ENCODE measurements at regions not wholly inside any gene's neighbourhood (a gene's known extent, or its start where the extent isn't known, plus 50 kb on each side); places are given as distances from the start of the nearest gene placed in this dataset.
"Not testable (repeated sequence)": the region's sequence is repeated elsewhere in the genome, so short reads cannot be mapped to it uniquely, and the experiment has no call there.

GRCh38 chr2:20130821-20131645 lies 79.6 kb upstream of the LAPTM4A start:
- DNase-seq (ENCODE audit: low spot score), result no peak

GRCh38 chr2:20130160-20130560 lies 78.7 kb upstream of the LAPTM4A start:
- no peak for DNase-seq (ENCODE audit: low spot score)

DNA sequence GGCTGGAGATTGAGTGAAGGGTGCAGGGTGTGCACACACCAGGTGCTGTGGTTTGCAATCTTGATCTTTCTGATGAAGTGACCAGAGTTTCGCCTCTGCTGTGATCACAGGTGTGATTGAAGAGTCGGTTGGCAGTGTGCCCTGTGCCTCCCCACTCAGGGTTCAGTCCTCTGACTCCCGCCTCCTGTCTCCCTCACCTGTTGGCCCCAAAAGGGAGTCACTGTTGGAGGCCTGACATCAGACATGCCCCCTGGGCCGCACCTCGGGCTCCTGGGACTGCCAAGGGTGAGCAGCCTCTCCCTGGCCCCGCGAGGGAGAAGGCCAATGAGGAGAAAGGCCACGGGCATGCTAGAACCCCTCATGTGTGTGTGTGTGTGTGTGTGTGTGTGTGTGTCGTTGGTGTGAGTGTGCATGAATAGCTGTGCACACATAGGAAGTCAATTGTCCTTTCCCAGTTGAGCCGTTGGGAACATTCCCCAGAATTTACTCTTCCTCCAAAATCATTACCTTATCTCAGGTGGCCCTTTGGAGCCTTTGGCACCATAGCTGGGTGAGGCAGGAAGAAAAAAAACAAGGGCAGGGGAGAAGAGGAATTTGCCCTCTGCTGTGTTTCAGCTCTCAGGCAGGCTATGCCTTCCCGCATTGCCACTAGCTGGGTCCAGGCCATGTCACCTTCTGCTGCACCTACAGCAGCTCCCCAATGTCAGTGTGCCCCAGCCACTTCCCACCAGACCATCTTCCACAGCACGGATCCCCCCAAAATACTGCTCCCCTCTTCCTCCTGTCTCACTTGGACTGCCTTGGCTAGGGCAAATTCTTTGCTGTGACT lies 78.1 kb upstream of the LAPTM4A start:
- DNase-seq (ENCODE audit: low spot score), result no peak

DNA sequence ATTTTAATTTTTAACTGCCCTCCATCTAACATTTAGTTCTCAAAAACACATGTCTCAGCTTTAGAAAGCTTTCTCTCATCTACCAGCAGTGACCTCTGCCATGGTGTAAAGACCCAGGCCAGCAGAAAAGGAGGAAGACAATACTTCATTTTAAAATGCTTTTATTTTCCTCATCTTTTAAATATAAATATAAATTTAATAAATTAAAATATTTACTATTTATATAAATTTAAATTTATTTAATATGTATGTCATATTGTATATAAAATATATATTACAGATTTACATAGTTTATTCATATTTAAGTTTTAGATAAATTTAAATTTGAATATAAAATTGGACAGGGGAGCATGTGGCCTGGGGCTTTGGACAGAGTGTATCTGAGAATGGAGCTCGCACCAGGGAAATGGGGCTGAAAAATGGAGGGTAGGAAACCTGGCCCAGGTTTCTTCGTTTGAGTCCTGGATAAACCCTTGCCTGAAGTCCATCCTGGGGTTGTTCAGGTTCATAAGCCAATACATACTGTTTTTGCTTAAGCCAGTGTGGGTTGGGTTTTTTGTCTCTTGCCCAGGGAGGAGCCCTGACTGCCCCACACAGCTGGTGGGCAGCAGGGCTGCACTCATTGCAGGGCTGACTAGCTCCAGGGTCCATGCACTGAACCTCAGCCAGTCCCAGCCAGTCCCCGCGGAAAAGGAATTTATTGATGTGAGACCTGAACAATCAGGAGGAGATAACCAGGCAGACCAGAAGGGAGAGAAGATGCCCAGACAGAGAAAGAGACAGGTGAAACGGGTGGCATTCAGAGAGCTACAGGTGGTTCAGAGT lies 77.3 kb upstream of the LAPTM4A start:
- DNase-seq (ENCODE audit: low spot score), result no peak

GRCh38 chr2:20126469-20126868 lies 75.0 kb upstream of the LAPTM4A start:
- DNase-seq (ENCODE audit: low spot score), result no peak

- DNase-seq (ENCODE audit: low spot score), result no peak
Observed at GRCh38 chr2:20126040-20126439, 74.6 kb upstream of the LAPTM4A start.

DNA sequence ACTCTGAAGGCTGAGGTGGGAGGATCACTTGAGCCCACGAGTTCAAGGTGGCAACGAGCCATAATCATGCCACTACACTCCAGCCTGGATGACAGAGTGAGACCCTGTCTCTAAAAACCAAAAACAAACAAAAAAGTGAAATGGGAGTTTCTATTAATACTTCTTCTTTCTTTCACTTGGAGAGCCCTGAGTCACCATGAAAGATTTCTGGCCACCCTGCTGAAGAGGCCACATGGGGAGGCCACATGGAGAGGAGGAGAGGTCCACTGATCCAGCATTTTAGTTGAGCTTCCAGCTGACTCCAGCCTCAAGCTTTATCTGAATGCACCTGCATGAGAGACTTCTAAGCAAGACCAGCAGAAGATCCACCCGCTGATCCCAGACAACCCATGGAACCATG lies 74.2 kb upstream of the LAPTM4A start:
- DNase-seq (ENCODE audit: low spot score), result no peak

DNA sequence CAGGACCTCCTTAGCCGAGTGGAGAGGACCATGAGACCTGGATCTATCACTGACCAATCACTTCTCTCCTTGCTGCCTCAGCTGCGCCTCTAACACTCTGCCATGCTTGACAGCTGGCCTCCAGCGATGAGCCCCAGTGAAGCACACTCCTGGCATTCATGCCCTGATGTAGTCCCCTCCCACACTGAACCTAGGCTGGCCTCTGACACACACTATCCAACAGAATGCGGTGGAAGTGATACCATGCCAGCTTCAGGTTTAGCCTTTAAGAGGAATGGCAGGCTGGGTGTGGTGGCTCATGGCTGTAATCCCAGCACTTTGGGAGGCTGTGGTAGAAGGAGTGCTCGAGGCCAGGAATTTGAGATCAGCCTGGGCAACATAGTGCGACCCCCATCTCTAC lies 73.7 kb upstream of the LAPTM4A start:
- no peak for DNase-seq (ENCODE audit: low spot score)

DNA sequence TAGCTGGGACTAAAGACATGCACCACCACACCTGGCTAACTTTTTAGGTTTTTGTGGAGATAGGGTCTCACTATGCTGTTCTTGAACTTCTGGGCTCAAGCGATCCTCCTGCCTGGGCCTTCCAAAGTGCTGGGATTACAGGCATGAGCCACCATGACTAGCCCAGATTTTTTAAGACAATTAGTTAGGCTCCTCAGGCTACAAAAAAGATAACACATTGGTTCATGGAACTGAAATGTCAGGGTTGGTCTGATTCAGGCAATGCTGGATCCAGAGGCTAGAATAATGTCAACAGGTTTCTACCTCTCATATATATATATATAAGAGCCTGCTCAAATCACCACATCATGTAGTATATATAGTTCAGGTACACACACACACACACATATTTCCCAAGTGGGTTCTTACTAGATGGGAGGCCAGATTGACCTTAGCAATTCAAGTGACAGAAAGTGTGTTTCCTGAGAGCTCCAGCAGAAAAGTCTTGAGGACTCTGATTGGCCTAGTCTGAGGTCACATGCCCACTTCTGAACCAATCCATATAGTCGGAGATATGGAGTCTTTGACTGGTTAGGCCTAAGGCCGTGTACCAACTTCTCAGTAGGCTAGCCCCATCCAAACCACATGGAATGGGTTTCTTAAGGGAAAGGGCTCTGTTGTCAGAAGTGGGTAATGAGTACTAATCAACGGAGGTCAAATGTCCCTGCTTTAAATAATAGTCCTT lies 72.6 kb upstream of the LAPTM4A start:
- no peak for DNase-seq (ENCODE audit: low spot score)

DNA sequence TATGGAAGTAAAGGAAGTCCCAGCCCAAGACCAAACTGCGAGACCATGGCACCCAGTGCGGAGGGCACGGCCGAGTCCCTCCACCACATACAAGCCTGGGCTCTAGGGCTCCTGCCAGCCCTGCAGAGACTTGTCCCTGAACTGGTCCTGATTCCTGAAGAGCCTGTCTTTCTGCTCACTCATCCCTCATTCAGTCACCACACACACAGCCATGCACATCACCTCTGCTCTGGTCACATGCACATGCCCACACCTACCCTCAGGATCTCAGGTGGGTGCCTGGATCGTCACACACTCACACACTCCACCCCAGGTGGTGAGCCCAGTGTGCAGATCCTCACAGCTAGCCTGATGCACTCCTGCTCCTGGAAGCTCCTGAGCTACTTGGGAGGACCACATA lies 71.4 kb upstream of the LAPTM4A start:
- no peak for DNase-seq (ENCODE audit: low spot score)

DNA sequence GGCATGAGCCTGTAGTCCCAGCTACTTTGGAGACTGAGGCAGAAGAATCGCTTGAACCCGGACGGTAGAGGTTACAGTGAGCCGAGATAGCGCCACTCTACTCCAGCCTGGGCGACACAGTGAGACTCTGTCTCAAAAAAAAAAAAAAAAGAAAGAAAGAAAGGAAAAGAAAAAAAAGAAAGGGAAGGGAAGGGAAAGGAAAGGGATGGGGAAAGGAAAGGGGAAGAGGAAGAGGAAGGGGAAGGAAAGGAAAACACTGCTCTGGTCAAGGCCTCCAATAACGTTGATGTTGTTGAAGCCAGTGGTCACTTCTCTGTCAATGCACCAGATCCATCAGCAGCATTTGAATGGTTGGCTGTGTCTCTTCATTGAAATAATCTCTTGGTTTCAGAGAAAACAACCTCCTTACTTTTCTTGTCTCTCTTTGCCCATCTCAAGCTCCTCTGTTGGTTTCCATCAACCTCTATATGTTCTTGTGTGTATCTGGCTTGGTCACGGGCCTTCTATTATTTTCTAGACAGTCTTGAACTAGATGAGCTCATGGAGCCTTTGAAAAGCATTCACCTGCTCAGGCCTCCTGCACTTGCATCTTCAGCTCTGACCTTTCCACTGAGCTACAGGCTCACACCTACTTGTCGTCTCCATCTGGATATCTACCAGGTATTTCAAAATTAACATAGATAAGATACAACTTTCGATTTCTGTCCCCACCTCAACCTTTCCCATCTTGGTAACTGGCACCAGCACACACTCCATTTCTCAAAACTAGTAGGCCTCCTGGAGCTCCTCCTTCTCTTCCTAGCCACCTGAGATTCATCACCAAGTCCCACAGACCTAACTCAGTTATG lies 69.4 kb upstream of the LAPTM4A start:
- no peak for DNase-seq (ENCODE audit: low spot score)

- no peak for DNase-seq (ENCODE audit: low spot score)
Observed at GRCh38 chr2:20118051-20118450, 66.6 kb upstream of the LAPTM4A start.

DNA sequence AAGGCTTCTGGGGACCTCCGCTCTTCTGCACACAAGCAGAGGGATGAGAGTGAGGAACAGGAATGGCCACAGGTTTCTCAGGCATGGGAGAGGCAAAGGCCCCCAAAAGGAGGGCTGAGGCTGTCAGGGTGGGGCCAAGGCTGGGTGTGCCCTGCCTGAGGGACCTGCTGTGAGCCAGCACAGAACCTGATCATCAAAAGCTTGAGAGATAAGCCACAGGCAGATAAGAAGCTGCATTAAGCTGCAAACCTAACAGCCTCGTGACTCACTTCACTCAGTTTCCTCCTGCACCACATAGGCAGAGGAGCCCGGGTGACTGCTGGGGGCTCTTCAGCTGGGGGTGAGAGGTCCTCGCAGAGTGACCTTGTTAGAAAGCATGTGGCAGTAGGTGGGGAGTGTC lies 64.5 kb upstream of the LAPTM4A start:
- no peak for DNase-seq (ENCODE audit: low spot score)

- no peak for DNase-seq (ENCODE audit: low spot score)
Observed at GRCh38 chr2:20115374-20115773, 63.9 kb upstream of the LAPTM4A start.

GRCh38 chr2:20113986-20114938 lies 62.8 kb upstream of the LAPTM4A start:
- no peak for DNase-seq (ENCODE audit: low spot score)

GRCh38 chr2:20113004-20113796 lies 61.8 kb upstream of the LAPTM4A start:
- no peak for DNase-seq (ENCODE audit: low spot score)

GRCh38 chr2:20112361-20112760 lies 60.9 kb upstream of the LAPTM4A start:
- not testable (repeated sequence) for DNase-seq (ENCODE audit: low spot score)

DNA sequence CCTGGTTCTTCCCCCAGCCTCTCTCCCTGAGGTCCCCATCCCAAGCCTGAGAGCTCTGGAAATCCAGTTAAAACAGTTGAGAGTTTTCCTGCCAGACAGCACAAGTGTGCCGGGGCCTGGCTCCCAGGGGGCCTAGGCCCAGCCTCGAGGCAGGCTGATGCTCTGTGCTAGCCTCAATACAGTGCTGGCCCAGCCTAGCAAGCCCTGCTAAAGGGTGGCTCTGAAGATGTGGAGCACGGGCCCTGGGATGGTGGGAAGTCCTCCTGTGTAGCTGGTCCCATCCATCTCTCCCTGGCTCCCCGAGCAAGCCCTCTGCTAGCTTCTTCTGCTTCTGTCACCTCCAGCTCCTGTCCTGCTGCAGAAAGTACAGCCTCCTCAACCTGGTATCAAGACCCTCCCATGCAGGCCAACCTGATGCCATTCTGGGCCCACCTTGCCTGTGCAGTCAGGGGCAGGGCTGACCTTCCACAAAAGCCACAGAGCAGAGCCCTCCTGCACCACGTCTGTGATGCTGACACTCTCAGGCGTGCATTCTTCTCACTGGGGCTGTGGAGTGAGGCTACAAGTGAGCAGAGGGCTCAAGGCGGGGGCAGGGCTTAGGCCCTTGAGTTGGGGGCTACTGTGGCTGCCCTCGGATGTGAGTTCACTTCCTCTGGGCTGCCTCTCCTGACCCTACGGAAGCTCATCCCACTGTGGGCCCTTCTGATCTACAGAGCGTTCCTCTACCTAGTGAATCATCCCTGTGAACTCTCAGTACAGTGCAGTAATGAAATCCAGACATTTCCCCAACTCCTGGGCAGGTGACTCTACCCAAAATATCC lies 60.1 kb upstream of the LAPTM4A start:
- DNase-seq (ENCODE audit: low spot score), result no peak

Data from germinal center (tissue), 1 donor.